AG10803 (cell line): ENCODE measurements at regions not wholly inside any gene's neighbourhood (a gene's known extent, or its start where the extent isn't known, plus 50 kb on each side); places are given as distances from the start of the nearest gene placed in this dataset.
"Not testable (repeated sequence)": the region's sequence is repeated elsewhere in the genome, so short reads cannot be mapped to it uniquely, and the experiment has no call there.

Experiments
- DNase-seq: peaks from one replicate; pipeline ENCODE4 v3.0.0; 2010; ENCODE audit warnings: low read depth
- H3K4me3 ChIP-seq: 2 replicates; pipeline ENCODE4 v1.5.1; 2011; ENCODE audit warnings: mild to moderate bottlenecking, low read length, control low read depth
- TF ChIP-seq, protein P1 (sequence below): conservative IDR thresholded peaks from 2 replicates; pipeline ENCODE4 v1.5.1; 2011; ENCODE audit warnings: mild to moderate bottlenecking, low read length, control low read depth, inconsistent platforms

DNA sequence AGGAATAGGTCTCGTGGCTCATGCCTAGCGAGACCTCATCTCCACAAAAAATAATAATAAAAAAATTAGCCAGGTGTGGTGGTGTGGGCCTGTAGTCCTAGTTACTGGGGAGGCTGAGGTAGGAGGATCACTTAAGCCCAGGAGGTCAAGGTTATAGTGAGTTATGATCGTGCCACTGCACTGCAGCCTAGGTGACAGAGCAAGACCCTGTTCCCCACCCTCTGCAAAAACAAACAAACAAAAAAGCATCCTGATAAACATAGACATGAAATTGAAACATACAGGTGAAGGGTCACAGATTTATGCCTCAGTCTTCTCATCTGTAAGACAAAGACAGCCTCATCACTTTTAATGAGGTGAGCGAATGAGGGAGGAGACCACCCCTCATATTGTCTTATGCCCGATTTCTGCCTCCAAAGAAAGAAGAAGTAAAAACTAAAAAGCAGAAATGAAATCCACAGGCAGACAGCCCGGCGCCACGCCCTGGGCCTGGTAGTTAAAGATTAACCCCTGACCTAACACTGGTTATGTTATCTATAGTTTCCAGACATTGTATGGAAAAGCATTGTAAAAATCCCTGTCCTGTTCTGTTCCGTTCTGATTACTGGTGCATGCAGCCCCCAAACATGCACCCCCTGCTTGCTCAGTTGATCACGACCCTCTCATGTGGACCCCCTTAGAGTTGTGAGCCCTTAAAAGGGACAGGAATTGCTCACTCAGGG is 138.5 kb downstream of the OR2B2 start:
- not testable (repeated sequence) for H3K4me3 ChIP-seq, DNase-seq

DNA sequence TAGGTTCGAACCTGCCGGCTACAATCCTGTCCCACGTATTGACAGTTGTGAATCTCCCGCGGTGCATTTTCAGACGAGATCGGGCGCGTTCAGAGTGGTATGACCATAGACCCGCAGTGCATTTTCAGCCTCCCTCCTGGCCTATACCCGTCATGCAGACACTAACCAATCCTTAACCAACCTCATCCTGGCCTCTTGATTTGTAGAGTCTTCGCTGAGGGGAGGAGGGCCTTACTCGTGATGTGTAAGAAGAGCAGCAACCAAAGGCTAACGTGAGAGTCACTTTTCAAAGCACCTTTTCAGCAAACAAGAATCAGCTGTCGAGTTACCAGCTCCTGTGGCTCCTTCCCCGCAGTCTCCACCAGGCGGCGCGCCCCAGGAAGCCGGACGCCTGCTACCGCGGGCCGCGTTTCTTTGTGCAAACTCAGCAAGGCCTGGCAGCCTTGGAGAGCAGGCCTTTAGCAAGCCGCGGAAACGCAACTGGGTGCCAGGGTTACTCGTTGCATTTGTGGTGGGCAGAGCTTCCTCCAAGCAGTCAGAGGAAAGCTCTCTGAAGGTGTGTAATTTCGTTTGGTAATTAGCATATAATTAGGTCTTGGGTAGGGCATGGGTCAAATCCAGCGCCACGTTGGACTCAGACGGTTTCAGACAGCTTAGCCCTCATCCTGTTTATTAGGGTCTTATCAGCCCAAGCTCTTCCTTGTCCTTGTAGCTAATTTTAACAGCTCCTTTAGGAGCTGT is 139.8 kb downstream of the OR2B2 start:
- no peak overlapping the region; the same call in 1 of the 2 replicates for H3K4me3 ChIP-seq
- TF ChIP-seq, protein P1, sequence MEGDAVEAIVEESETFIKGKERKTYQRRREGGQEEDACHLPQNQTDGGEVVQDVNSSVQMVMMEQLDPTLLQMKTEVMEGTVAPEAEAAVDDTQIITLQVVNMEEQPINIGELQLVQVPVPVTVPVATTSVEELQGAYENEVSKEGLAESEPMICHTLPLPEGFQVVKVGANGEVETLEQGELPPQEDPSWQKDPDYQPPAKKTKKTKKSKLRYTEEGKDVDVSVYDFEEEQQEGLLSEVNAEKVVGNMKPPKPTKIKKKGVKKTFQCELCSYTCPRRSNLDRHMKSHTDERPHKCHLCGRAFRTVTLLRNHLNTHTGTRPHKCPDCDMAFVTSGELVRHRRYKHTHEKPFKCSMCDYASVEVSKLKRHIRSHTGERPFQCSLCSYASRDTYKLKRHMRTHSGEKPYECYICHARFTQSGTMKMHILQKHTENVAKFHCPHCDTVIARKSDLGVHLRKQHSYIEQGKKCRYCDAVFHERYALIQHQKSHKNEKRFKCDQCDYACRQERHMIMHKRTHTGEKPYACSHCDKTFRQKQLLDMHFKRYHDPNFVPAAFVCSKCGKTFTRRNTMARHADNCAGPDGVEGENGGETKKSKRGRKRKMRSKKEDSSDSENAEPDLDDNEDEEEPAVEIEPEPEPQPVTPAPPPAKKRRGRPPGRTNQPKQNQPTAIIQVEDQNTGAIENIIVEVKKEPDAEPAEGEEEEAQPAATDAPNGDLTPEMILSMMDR: peak; percentile 98
- DNase-seq: peak; percentile 83

DNA sequence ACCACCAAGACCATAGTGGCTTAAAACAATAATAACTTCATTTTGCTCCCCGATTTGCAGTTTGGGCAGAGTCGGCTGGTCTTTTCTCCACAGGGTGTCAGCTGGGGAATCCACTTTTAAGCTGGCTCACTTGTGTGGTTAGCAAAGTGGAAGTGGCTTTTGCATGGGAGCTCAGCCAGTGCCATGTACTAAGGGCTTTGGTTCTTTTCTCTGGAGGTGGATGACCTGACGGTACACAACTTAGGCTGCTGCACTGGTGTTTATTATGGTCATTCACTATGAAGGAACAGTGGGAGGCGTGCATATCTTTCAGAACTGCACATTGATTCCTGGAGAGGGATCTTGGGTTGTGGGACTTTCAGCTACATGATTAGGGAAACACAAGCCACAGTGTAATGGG is 141.0 kb downstream of the OR2B2 start:
- TF ChIP-seq, protein P1: no peak
- no peak overlapping the region for H3K4me3 ChIP-seq
- no peak for DNase-seq

DNA sequence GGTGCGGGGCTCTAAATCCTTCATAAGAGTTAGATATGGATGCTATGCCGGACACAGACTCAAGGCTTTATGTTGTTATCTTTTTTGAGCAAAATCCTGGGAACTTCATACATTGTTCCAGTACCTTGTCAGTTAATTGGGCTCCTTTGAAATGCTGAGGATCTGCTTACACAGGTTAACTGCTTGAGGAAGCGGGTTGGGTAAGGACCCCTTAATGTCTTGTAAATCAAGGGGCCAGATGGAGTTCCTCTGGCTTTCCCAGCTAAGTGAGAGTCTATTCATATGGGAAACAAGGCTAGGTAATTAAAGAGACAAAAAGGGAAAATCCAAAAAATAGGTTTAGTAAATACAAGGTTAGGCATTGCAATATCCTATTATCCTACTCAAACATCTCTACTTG is 141.5 kb downstream of the OR2B2 start:
- no peak for DNase-seq
- no peak overlapping the region for H3K4me3 ChIP-seq

DNA sequence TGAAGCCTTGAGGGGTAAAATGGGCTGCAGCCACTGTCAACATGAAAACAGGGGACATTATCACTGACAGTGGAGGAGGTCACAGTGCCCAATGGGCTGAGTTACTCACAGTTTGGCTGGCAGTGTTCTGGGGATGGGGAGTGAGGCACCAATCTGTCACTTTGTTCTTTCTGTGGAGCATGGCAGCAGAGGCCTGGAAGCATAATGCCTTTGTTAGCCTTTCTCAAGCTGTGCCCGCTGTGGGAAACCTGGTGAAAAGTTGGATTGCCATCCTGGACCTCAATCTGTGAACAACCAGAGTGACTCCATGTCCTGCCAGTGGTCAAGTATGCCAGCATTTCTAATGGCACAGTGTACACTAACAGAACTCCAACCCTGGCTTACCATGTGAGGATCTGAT is 143.6 kb downstream of the OR2B2 start:
- no peak for DNase-seq
- no peak overlapping the region for H3K4me3 ChIP-seq
- TF ChIP-seq, protein P1: no peak

More for the DNA sequence above, 141.5 kb downstream of the OR2B2 start:
- TF ChIP-seq, protein P1: no peak

DNA sequence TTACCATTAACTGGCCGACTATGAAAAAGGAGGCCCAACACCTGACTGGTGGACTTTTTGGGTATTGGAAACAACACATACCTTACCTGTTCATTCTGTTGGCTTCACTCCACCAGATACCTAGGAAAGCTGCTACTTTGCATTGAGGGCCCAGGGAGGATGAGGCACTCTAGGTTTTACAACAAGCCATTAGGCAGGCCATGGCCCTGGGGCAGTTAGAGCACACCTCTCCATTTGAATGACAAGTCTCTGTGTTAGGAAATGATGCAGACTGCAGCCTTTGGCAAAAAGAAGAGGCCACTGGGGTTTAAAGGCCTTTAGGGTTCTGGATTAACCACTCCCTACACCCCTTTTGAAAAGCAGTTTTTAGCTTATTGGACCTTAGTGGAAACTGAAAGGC is 144.3 kb downstream of the OR2B2 start:
- no peak overlapping the region for H3K4me3 ChIP-seq
- TF ChIP-seq, protein P1: no peak
- no peak for DNase-seq

DNA sequence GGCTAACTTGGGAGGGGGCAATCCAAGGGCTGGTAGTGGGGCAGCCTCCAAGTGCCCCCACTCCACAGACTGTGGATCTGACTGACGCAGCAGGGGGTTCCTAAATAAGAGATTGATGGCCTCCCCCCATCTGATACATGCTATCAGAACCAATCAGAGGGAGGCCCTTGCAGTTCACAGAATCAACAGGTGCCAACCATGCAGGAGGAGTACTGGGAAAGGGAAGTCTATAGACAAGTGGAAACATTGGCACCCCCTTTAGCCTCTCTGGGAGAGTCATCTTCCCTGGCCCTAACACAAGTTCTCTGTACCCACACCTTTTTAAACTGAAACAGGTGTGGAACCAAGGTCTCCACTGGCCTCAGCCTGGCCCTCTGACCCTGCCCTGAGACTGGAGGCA is 145.8 kb downstream of the OR2B2 start:
- no peak overlapping the region for H3K4me3 ChIP-seq
- TF ChIP-seq, protein P1: no peak
- no peak for DNase-seq
